ENCODE measurements at regions not wholly inside any gene's neighbourhood (a gene's known extent, or its start where the extent isn't known, plus 50 kb on each side); places are given as distances from the start of the nearest gene placed in this dataset.

DNA sequence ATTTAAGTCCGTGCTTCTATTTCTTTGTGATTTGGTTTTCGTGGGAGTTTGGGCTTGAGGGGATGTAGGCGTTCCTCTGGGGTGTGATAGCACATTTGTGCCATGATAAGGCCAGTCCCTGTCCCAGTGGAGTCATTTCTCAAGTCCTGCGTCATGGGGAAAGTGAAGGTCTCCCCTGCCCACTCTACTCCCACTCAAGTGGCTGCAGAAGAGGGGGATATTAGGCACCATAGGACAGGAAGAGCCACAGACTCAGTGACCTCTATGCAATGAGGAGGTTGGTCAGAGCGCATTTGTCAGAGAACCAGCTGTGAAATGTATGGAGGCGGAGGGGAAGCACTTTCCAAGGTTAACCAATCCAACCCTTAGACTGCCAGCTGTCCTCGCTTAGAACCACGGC is 51.9 kb upstream of the EDN1 start:
- TF ChIP-seq CTCF (IDR thresholded peaks at IDR 0.05) (no peak), POLR2A (IDR thresholded peaks at IDR 0.05) (no peak)
